ENCODE measurements at regions not wholly inside any gene's neighbourhood (a gene's known extent, or its start where the extent isn't known, plus 50 kb on each side); places are given as distances from the start of the nearest gene placed in this dataset.

DNA sequence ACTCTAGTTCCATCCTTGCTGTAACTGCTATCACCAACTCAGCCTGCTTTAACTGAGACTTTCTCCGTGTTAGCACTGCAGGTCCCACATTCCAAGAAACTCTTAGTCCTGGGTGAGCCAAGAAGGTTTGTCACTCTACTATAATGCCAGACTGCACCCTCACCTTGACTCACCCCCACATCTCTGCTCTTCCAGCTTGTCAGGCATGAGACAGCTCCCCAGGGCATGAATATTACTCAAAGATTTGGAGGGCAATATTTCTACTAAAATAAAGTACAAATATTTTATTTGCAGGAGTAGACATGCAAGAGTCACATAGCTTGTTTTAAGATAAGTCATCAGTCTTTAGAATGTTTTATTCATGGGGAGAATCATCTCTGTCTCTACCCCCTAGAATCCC lies 110.2 kb downstream of the MATN1 start:
- in situ Hi-C loops (cut with HindIII; ENCODE audit: low pct_unique_long_range_greater_than_20kb, low sequenced_read_pairs): no loop called here
- no peak for DNase-seq (ENCODE audit: low read depth in 1 of 2, low spot score in 1 of 2)
- TF ChIP-seq JUND (IDR thresholded peaks at IDR 0.05; ENCODE audit: low read depth): no peak

DNA sequence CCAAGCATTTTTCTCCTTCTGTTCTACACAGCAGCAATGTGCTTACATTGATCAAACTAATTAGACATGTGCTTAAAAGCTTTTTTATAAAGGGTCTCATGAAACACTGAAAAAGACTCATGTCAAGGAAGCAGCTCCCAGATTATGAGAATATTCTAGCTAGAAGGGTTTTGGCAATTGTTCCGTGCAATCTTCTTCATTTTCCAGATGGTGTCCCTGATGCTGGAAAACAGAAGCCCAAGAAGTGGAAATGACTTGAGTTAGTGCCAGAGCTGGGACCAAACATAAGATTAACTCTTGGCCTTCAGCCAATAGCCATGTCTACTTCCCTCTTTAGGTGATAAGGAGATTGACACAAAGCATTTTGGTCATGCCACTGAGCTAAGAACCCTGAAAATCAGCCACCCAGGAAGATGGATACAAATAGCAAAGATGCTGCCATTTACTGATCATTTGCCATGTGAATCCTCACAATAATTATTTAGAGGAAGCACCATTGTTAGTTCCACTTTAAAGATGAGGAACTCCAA lies 110.8 kb downstream of the MATN1 start:
- in situ Hi-C loops (cut with HindIII; ENCODE audit: low pct_unique_long_range_greater_than_20kb, low sequenced_read_pairs): no loop called here
- no peak for TF ChIP-seq JUND (IDR thresholded peaks at IDR 0.05; ENCODE audit: low read depth)
- DNase-seq (ENCODE audit: low read depth in 1 of 2, low spot score in 1 of 2): no peak

DNA sequence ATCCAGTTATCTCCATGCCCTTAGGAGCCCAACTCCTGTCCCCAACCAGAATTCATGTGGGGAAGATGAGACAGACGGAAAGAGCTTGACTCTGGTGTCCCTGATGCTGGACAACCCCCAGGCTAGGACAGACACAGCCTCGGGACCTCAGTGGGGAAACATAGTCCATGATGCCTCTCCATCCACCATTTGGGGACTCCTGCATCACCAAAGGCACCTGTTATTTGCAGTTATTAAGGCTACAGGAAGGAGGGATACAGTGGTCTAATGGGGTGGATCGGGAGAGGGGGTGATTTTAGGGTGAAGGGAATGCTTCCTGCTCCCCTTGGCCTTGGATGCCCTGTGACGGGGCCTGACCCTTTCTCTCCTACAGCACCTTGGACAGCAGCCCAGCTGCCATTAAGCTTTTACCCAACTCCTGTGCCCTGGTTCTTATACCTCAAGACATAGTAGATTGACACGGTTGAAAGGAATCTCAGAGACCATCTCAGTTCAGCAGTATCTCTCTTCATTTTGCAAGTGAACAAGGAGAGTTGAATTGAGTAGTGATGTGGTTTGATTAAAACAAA lies 111.6 kb downstream of the MATN1 start:
- in situ Hi-C loops (cut with HindIII; ENCODE audit: low pct_unique_long_range_greater_than_20kb, low sequenced_read_pairs): no loop called here
- DNase-seq (ENCODE audit: low read depth in 1 of 2, low spot score in 1 of 2): peak in 1 of 2 experiments; percentile 2
- TF ChIP-seq JUND (IDR thresholded peaks at IDR 0.05; ENCODE audit: low read depth): no peak

DNA sequence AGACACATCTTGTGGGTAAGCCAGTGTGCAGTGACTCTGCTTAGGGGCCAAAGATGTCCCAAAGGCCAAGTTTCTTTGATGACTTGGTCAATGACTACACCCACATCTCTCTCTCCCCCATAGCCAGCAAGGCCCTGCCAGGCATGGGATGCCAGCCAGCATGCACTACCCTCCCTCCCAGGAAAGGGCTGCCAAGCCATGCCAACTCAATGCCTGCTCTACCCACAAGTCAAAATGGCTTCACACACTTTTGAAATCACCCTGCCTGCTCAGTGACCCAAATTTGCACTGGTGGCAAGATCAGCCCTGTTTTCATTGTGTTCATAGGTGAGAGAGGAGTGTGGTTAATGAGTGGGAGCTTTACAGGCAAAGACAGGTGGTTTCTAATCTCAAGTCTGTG lies 112.5 kb downstream of the MATN1 start:
- DNase-seq (ENCODE audit: low read depth in 1 of 2, low spot score in 1 of 2): no peak
- no peak for TF ChIP-seq JUND (IDR thresholded peaks at IDR 0.05; ENCODE audit: low read depth)
- in situ Hi-C loops (cut with HindIII; ENCODE audit: low pct_unique_long_range_greater_than_20kb, low sequenced_read_pairs): no loop called here

DNA sequence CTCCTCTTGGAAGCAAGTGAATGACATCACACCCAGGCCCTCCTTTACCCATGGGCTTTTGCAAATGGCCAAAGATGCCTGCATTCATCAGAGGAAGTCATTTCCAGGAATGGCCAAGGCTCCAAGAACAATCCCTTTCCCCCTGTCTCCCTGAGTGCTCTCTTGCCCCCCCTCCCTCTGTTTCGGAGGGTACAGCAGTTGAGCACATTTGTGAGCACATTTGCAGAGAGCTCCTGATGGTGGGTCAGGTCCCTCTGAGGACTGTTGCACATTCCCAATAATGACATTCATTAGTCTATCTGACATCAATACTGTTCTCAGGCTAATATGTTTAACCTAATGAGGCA lies 113.4 kb downstream of the MATN1 start:
- no peak for DNase-seq (ENCODE audit: low read depth in 1 of 2, low spot score in 1 of 2)
- TF ChIP-seq JUND (IDR thresholded peaks at IDR 0.05; ENCODE audit: low read depth): no peak
- in situ Hi-C loops (cut with HindIII; ENCODE audit: low pct_unique_long_range_greater_than_20kb, low sequenced_read_pairs): no loop called here

DNA sequence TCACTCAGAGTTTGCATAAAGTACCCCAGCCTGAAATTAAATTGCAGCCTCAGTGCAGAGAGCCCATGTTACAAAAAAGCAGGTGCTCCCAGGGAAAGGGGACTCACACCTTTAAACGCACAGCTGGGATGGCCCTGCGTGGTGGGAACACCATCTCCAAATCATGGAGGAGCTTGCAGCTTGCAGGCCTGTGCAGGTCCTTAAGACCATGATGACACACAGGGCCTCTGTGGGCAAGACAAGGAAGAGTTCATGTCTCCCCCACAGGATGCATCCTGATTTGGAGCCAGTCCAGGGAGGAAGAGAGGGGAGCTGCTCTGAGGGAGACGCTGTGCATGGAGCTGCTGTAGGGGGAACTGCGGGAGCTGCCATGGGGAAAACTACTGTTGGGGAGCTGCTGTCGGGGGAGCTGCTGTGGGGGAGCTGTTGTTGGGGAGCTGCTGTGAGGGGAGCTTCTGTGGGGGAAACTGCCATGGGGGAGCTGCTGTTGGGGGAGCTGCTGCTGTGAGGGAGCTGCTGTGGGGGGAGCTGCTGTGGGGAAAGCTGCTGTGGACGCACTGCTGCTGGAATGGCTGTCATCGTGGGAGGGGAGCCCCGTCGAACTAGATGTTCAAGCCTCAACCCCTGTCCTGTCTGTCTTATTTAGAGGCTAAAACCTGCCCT lies 113.9 kb downstream of the MATN1 start:
- no peak for DNase-seq (ENCODE audit: low read depth in 1 of 2, low spot score in 1 of 2)
- in situ Hi-C loops (cut with HindIII; ENCODE audit: low pct_unique_long_range_greater_than_20kb, low sequenced_read_pairs): no loop called here
- no peak for TF ChIP-seq JUND (IDR thresholded peaks at IDR 0.05; ENCODE audit: low read depth)

DNA sequence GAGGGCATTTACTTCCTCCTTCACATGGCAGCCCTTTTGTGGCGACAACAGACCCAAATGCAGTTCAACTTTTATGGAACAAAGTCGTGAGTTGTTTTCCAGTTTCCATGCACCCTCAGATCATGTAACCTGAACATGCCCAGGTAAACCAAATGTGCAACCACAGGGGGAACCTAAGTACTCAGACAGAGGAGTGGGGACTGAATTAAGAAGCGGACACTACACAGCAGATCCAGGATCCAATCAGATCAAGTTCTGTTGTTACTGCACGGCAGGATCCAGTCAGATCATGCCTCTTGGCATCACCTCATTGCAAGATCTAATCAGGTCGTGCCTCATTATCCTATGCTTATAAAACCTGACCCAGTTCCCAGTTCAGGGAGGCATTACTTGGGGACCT lies 115.7 kb downstream of the MATN1 start:
- no peak for TF ChIP-seq JUND (IDR thresholded peaks at IDR 0.05; ENCODE audit: low read depth)
- no peak for DNase-seq (ENCODE audit: low read depth in 1 of 2, low spot score in 1 of 2)

DNA sequence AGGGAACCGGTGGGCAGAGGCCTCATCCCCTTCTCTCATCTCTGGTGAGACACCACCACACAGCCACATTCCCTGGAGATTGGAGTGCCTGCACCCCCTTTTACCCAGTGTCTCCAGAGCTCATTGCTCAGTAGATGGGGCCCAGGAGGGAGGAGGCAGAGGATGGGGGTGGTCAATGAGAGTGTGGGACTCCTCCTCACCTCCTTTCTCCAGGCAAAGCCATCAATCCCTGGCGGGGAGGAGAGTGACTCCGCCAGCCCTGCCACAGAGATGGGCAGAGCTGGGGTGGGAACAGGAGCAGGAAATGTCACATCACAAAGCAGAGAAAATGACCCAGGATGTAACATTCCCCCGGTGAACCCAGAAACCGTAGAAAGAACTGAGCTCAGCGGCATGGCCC lies 117.2 kb downstream of the MATN1 start:
- in situ Hi-C loops (cut with HindIII; ENCODE audit: low pct_unique_long_range_greater_than_20kb, low sequenced_read_pairs): no loop called here
- DNase-seq (ENCODE audit: low read depth in 1 of 2, low spot score in 1 of 2): no peak

More for the DNA sequence above, 115.7 kb downstream of the MATN1 start:
- in situ Hi-C loops (cut with HindIII; ENCODE audit: low pct_unique_long_range_greater_than_20kb, low sequenced_read_pairs): no loop called here

DNA sequence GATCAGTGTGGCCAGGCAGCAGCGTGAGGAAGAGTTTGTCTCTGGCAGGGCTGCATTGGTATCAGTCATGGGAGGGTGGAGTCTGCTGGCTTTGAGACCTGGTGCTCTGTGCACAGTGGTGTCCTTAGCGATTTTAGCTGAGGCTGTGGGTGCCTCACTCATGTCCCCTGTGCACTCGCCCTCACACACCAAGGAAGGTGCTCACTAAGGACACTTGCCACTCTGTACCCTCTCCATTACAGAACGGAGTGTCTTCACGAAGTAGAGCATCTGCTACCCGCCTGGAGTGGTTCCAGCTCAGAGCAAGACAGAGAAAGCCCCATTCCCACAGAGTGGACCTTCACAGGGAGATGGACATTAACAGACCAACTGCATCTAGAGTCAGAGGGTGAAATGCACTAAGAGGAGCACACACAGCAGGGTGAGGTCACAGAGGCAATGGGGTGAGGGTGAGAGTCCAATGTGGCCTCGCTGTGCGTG lies 117.9 kb downstream of the MATN1 start:
- no peak for TF ChIP-seq JUND (IDR thresholded peaks at IDR 0.05; ENCODE audit: low read depth)
- in situ Hi-C loops (cut with HindIII; ENCODE audit: low pct_unique_long_range_greater_than_20kb, low sequenced_read_pairs): no loop called here
- no peak for DNase-seq (ENCODE audit: low read depth in 1 of 2, low spot score in 1 of 2)

More for the DNA sequence above, 117.2 kb downstream of the MATN1 start:
- no peak for TF ChIP-seq JUND (IDR thresholded peaks at IDR 0.05; ENCODE audit: low read depth)

DNA sequence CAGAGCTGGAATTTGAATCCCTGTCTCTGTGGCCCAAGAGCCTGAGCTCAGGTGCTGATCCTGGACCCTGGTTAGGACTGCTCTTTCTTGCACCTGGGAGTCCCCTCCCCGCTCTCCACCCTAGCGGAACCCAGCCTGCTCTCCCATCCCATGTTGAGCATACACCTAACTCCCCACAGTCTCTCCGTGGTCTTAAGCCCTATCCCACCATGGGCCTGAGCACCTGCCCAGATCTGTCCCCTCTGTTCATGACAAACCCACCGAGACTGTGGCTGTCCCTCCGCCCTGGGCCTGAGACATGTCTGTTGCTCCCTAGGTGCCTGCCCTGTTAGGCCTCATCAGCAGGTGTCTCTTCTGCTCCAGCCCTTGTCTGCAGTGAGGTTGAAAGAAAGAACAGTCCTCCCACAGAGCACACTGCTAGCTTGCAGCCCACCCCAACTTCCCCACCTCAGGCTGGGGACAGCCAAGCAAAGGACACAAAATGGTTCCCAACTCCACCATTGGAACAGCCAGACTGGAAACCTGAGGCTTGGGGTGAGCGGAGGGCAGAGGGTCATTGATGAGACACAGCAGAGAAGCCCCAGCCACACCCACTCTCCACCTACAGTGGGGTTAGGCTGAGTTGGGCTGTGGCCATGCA lies 118.5 kb downstream of the MATN1 start:
- in situ Hi-C loops (cut with HindIII; ENCODE audit: low pct_unique_long_range_greater_than_20kb, low sequenced_read_pairs): no loop called here
- TF ChIP-seq JUND (IDR thresholded peaks at IDR 0.05; ENCODE audit: low read depth): no peak
- no peak for DNase-seq (ENCODE audit: low read depth in 1 of 2, low spot score in 1 of 2)

DNA sequence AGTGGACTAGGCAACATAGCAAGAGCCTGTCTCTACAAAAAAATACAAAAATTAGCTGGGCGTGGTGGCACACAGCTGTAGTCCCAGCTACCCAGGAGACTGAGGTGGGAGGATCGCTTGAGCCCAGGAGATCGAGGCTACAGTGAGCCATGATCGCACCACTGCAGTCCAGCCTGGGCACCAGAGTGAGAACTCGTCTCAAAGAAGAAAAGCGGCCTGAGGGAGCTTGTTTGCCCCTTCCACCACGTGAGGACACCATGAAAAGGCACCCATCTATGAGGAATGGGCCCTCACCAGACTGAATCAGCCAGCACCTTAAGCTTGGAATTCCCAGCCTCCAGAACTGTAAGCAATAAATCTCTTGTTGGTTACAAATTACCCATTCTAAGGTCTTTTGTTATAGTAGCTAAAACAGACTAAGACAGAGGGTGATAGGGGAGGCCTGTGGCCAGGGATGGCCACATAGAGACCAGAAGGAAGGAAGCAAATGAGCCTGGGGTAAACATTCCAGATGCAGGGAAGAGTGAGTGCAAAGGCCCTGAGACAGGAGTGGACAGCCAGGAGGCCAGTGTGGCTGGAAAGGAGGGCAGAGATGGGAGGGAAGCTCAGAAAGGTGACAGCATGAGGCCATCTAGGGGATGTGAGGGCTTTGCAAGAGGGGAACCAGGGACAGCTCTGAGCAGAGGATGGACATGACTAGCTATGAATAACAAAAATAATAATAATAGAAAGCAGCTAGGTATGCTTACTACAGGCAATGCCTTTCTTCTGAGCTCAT lies 120.1 kb downstream of the MATN1 start:
- no peak for TF ChIP-seq JUND (IDR thresholded peaks at IDR 0.05; ENCODE audit: low read depth)
- DNase-seq (ENCODE audit: low read depth in 1 of 2, low spot score in 1 of 2): no peak
- in situ Hi-C loops (cut with HindIII; ENCODE audit: low pct_unique_long_range_greater_than_20kb, low sequenced_read_pairs): no loop called here

DNA sequence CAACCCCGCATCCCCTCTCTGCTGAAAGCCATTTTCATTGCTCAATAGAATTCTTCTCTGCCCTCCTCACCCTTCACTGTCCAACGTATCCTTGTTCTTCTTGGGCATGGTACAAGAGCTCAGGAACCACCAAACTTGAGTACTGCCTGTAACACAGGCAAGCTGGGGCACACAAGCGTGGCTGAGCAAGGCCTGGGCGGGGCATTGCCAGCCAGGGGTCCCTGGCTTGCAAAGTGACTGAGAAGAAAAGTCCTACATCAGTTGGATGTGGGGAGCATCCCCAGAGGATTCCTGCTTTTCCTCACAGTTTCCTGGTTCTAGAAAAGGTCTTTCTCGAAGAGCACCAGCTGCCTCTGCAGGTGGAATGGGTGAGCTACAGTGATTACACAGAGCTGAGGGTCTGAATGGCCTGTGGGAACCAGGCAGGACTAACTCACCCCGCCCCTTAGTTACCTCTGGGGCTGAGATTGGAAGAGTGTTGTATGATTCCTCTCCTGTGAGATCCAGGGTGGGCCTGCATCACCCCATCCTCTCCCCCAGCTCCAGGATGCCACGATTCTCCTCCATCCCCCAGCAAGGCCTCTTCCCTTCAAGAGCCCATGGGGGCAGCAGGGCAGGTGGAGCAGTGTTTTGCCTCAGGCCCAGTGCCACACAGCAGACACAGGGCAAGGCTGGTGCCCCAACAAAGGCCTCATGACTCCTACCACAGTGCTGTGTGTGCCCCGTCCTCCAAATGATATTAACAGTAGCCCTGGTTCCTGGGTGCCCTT lies 121.9 kb downstream of the MATN1 start:
- in situ Hi-C loops (cut with HindIII; ENCODE audit: low pct_unique_long_range_greater_than_20kb, low sequenced_read_pairs): no loop called here
- DNase-seq (ENCODE audit: low read depth in 1 of 2, low spot score in 1 of 2): no peak
- no peak for TF ChIP-seq JUND (IDR thresholded peaks at IDR 0.05; ENCODE audit: low read depth)

Data from T47D (cell line).